ENCODE measurements at regions not wholly inside any gene's neighbourhood (a gene's known extent, or its start where the extent isn't known, plus 50 kb on each side); places are given as distances from the start of the nearest gene placed in this dataset.
A peak's percentile ranks its signal among the peaks of the same experiment; 100 is the strongest.

- DNase-seq (ENCODE audit: low read depth in 2 of 2), result no peak
- TF ChIP-seq CTCF (IDR thresholded peaks at IDR 0.05; ENCODE audit: low read depth, low read length), result no peak
- H3K4me3 ChIP-seq (replicated peaks in 1 of 2; ENCODE audit: low read depth in 2 of 2, low read length in 2 of 2), result no peak overlapping the region
These were observed 177.8 kb upstream of the ZNF462 start for GRCh38 chr9:106684940-106685695.

- DNase-seq (ENCODE audit: low read depth in 2 of 2), result peak; percentile 36 to 46
- no peak overlapping the region for H3K4me3 ChIP-seq (replicated peaks in 1 of 2; ENCODE audit: low read depth in 2 of 2, low read length in 2 of 2)
- no peak for TF ChIP-seq CTCF (IDR thresholded peaks at IDR 0.05; ENCODE audit: low read depth, low read length)
These were observed 173.9 kb upstream of the ZNF462 start for GRCh38 chr9:106689089-106689488.

- no peak overlapping the region for H3K4me3 ChIP-seq (replicated peaks in 1 of 2; ENCODE audit: low read depth in 2 of 2, low read length in 2 of 2)
- no peak for TF ChIP-seq CTCF (IDR thresholded peaks at IDR 0.05; ENCODE audit: low read depth, low read length)
- no peak for DNase-seq (ENCODE audit: low read depth in 2 of 2)
These were observed 171.3 kb upstream of the ZNF462 start for GRCh38 chr9:106691627-106692026.

GRCh38 chr9:106693558-106693957 lies 169.4 kb upstream of the ZNF462 start:
- no peak for TF ChIP-seq CTCF (IDR thresholded peaks at IDR 0.05; ENCODE audit: low read depth, low read length)
- DNase-seq (ENCODE audit: low read depth in 2 of 2), result no peak
- no peak overlapping the region for H3K4me3 ChIP-seq (replicated peaks in 1 of 2; ENCODE audit: low read depth in 2 of 2, low read length in 2 of 2)

- no peak for DNase-seq (ENCODE audit: low read depth in 2 of 2)
- TF ChIP-seq CTCF (IDR thresholded peaks at IDR 0.05; ENCODE audit: low read depth, low read length), result no peak
- H3K4me3 ChIP-seq (replicated peaks in 1 of 2; ENCODE audit: low read depth in 2 of 2, low read length in 2 of 2), result no peak overlapping the region
These were observed 166.2 kb upstream of the ZNF462 start for GRCh38 chr9:106696804-106697203.

GRCh38 chr9:106697390-106697749 lies 165.6 kb upstream of the ZNF462 start:
- TF ChIP-seq CTCF (IDR thresholded peaks at IDR 0.05; ENCODE audit: low read depth, low read length), result no peak
- no peak overlapping the region for H3K4me3 ChIP-seq (replicated peaks in 1 of 2; ENCODE audit: low read depth in 2 of 2, low read length in 2 of 2)
- DNase-seq (ENCODE audit: low read depth in 2 of 2), result no peak

Measured in cardiac fibroblast (primary cell).